HK-2 (cell line): ENCODE measurements at regions not wholly inside any gene's neighbourhood (a gene's known extent, or its start where the extent isn't known, plus 50 kb on each side); places are given as distances from the start of the nearest gene placed in this dataset.

Source experiments
- DNase-seq: peaks from one replicate; pipeline ENCODE4 v3.0.0-alpha.2; 2018; ENCODE audit not compliant: unreplicated experiment

DNA sequence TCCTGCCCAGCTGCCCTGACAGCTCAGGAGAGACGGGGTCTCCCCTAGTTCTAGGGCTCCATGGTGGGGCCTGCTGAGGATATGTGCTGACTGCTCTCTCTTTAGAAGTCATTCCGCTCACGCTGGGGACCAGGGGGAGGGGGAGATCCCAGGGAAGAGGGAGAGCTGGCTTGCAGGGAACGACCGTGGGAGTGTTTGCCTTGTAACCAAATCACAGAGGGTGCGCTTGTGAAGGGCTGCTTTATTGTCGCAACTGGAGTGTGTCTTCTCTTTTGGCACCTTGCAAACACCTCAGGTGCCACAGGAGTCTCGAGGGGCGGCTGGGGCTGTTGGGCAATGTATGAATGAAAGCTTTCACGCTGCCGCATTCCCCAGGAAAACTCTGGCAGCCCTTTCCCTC is 531.3 kb upstream of the MKI67 start:
- DNase-seq, result no peak

DNA sequence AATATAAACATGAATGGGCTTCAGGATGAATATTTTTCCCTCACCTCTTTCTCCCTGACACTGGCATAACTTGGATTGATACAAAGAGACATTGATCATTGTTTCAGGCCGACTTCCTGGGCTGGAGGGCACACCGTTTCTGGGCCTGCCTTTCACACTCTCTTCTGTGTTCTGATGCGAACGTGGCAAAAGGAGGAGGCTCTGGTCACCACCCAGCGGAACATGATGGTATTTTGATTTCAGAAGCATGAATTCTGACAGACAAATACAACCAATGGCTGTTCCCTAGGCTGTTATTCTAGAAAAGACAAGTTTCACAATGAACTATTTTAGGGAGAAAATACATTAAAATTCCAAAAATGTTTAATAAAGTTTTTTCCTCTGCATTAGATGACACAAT is 534.5 kb upstream of the MKI67 start:
- no peak for DNase-seq

DNA sequence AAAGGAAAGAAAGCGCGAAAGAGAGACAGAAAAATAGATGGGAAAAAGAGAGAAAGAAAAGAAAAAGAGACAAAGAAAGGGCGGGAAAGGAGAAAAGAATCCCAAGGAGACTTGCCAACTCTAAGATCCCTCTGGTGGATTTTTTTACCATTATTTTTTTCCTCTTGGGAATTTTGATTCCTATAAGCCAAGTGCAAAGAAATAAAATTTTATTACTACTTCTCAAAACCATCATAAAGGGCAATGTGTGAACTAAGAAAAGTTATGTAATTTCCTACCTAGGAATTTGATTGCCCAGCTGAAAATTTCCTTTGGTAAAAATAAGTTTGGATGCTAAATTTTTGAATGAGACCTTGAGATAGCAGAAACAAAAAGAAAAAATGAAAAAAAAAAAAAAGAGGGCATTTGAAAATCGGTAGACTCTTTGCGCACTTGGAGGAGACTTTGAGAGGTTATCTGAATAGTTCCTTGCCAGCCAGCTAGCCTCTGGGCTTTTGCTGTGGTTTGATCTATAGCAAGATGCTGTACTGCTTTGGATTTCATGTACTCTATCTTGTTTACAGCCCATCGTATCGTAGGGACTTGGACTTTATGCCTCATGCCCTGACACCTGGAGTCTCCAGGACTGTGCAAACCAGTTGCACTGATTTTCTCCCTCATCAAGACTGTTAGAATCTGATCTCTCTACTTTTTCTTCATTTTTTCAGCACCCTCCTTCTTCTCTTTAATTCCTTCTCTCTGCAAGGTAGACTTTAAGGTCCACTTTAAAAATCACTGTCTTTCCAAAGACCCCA is 535.4 kb upstream of the MKI67 start:
- no peak for DNase-seq

DNA sequence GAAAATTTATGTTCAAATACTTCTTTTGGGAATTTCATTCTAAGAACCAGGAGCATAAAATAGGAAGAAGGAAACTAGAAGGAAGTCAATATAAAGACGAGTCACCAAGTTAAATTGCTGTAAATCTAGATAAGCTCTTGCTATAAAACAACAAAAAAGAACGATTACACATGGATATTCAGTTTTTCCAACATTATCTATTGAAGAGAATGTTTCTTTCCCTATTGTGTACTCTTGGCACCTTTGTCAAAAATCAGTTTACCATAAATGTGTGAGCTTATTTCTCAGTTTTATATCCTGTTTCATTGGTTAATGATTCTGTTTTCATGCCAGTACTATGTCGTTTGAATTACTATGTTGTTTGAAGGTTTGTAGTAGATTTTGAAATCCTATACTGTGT is 536.3 kb upstream of the MKI67 start:
- DNase-seq, result no peak

DNA sequence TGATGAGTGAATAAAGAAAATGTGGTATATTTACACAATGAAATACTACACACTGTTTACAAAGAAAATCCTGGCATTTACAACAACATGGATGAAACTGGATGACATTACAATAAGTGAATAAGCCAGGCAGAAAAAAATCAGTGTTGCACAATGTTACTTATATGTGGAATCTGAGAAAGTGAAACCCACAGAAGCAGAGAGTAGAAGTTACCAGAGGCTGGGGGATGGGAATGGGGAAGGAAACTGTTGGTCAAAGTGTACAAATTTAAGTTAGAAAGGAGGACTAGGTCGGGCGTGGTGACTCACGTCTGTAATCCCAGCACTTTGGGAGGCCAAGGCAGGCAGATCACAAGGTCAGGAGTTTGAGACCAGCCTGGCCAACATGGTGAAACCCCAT is 538.5 kb upstream of the MKI67 start:
- no peak for DNase-seq

DNA sequence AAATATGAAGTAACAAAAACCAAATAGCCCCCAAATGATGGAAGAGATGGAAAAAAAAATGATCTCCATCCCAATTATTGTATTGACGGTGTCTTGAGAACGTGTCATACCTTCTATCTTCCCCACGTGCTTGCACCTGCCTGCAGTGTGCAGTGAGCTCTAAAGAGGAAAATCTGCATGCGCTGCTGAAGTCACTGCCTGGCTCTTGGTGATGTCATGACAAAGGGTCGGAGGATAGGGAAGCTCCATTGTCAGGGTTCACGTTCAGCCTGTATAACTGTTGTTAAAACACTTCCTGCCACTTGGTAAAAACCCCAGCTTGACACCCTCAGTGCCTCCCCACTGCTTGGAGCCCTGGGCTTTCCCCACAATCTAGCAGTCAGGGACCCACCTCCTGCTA is 549.2 kb upstream of the MKI67 start:
- no peak for DNase-seq

DNA sequence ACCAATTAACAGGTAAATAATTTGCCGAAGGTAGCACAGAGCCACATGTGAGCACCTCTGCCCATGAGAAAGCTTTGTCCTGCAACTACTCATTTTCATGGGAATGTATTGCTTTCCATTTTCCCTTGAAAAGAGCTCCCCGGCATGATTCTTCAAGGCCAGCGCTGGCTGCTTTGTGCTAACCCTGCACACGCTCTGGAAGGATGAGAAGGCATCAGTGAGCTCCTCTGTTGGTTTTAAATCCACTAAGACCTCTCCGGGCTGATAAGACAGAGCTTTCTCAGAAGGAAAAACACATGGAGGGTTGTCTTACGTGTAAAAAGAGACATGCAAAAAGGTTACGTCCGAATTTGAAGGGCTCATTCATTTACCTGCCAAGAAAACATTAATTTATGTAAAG is 553.9 kb upstream of the MKI67 start:
- DNase-seq, result no peak

DNA sequence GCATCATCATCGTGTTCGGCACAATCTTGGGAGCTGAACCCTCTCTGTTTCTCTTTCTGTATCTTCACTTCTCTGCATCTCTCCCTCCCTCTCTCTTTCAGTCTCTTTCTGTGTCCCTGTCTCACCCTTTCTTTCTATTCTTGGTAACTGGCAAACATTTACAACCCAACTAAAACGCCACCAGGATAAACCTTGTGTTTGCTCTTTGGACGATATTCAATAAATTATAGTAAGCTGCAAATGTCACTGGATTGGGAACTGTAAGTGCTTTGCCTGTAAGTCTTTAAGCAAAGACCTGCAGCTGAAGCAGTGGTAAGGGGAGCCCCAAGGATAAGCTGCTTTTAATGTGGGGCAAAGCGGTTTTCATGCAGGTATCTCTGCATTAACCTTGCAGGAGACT is 558.0 kb upstream of the MKI67 start:
- DNase-seq, result no peak

DNA sequence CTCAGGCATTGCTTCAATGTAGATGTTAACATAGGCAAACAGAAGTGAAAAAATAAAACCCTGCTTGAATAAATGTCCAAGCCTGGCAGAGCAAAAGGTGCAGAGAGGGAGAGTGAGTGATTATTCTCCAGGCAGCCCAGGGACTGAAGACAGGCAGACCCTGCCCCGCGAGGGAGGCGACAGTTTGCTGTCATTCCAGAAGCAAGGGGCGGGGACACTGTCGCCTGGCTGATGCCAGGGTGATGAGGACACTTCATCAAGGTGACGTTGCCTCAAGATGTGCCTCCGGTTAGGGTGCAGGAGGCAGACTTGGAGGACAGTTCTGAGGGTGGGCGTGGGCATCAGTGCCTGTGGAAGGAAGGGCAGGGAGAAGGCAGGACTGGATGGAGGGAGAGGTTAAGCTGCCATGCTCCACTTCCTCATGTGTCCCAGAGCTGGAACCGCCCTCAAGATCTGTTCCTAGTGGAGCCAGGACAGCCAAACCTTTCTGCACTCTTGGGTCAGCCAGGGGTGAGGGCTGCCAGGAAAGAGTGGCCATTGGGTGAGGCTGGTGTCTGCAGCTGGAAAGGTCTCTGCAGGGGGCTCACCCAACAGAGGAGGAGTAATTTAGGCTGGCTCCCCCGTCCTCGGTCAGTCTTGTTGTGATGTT is 560.5 kb upstream of the MKI67 start:
- no peak for DNase-seq

DNA sequence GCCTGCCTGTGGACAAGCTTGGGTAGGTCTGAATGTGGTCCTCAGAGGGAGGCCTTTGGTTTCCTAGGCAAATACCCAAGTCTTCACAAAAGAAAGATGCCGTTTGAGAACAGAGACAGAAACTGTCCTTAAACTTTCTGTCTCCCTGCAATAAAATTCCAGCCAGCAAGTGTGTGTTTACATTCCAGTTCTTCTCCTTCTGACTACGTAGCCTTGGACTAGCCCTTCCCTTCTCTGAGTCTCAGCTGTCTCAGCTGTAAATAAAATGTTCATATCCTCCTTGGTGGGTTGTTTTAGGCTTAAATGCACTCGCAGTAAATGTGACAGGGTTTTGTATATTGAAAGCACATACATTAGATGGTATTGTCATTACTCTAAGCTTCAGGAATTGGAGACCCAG is 561.2 kb upstream of the MKI67 start:
- DNase-seq, result no peak

DNA sequence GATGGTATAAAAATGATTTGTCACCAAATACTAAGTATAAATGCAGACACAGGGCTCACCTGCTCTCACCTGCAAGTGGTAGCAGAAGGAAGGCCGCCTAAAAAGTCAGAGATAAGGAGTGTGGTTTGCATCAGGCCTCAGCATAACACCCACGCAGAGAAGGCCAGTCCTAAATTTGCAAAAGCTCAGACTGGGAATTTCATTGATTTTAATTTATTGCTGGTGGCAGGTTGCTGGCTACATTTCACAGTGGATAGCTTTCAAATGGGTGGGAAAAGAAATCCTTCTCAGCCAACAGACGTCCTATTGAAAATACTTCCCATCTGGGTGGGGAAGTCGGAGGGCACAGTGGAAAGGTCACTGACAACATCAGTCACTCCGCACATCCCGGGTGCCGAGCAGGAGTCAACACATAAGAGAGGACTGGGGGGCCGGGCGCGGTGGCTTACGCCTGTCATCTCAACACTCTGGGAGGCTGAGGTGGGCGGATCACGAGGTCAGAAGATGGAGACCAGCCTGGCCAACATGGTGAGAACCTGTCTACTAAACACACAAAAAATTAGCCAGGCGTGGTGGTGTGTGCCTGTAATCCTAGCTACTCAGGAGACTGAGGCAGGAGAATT is 561.8 kb upstream of the MKI67 start:
- no peak for DNase-seq

DNA sequence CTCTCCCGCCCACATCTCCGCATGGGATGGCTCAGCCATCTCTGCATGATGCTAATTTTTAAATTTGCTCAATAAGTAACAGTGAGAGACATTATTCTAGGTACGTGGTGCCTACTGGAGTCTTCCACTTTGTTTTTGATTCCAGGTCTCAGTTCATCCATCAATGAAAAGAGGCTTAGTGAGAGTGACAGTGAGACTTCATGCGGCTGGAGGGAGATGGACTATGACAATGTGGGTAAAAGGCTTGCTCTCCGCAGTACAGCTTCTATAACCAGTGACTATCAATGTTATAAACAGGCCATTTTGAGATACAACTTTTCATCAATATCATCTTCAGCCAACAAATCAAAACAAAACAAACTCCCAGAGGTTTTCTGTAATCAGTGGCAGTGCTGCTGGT is 563.4 kb upstream of the MKI67 start:
- DNase-seq, result no peak

DNA sequence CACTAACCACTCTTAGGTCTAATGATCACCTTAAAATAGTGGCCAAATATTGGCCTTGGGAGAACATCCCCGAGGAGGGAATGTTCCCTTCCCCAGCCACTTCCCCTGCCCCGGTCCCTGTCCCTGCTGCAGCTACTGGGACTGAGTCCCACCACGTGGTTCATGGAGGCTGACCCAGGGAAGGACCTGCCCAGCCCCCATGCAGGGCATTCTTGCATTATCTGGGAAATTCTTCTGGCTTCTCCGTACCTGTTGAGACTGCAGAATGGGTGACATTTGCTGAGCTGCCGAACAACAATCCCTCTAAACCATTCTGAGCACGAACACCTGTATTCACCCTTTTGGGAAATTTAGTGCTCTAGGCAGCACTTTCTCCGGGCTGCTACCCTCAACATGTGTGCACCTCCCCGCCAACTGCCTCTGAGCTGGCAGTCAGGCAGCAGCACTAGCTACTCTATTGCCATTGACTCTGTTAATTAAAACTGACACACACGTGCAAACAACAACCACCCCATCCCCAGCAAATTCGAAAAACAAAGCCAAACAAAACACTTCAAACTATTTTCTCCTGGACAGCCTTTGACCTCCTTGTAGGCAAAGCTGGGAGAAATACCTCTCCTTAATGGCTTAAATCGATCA is 567.4 kb upstream of the MKI67 start:
- DNase-seq, result no peak

DNA sequence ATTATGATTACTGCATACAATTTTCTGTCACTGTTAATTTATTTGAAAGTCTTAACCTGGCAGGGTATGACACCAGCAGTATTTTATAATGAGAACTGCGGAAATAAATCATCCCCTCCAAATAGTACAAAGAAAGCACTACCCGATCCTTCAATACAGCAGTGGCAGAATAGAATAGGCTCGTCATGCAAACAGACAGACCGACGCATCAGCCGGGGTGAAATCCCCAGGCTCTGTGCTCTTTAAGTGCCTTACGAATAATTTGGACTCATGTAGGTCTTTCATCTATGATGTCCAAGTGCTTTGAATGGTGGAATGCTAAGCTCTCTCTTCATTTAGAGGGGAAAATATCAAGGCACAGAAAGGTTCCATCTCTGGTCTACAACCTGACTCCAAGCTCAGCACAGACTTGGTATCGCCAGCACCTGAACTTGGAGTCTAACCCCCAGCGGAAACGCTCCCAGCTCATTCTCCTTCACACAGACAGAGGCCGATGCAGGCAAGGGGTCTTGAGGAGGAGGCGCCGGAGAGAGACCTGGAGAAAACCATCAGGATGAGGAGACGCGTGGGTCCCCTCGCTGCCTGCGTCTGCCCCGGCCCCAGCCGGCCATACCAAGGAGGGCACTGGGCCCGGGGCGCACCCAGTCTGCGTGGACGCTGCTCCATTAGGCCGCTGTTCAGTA is 568.1 kb upstream of the MKI67 start:
- no peak for DNase-seq

DNA sequence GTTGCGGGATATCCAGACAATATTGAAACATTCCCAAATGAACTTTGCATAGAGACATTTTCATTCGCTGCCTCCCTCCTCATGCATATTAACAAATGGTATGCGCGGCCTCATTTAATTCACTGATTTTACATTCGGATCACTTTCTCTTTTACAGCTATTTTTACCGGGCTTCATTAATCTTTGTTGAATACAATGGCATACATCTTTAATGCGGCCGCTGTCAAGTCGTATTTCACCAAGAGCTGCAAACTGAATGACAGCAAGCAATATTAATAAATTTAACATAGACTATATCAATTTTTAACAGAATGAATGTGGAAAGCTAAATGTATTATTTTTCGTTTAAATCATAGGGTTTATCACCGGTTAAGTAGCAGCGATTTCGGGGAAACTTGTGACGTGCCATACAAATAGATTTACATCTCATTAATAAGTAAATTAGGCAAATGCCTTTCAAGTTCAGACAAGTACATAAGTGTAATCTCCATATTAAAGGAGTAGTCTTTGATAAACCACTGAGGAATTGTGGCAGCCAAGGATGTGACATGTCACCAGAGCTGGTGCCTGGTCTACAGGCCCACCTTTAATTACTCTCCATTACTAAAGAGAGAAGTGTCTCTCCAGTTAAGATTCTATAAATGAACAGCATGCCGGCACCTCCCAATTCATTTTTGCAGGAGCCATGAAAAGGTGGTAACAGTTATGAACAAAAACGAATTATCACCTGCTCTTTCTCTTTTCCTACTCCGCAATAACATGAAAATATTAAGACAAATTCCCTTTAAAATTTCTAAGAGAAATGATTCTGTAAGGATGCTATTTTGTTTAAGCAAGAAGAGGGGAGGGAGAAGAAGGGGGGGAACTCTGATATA is 568.9 kb upstream of the MKI67 start:
- DNase-seq, result no peak

DNA sequence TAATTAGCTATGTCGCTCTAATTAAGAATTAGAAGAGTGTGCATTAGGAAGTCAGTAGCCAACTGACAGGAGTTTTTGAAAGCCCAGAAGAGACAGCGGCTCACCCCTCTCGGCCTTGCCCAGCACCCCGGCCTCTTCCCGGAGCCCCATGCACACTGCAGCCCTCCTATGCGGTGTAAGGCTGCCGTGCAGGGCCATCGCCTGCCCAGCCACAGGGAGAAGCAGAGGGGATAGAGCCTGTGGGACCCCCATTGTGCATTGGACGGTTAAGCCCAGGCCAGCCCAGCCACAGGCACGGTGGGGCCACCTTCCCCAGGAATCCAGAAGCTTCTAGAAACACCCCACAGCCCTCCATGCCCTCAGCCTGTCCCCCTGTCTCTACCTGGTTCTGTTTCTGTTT is 569.7 kb upstream of the MKI67 start:
- no peak for DNase-seq

DNA sequence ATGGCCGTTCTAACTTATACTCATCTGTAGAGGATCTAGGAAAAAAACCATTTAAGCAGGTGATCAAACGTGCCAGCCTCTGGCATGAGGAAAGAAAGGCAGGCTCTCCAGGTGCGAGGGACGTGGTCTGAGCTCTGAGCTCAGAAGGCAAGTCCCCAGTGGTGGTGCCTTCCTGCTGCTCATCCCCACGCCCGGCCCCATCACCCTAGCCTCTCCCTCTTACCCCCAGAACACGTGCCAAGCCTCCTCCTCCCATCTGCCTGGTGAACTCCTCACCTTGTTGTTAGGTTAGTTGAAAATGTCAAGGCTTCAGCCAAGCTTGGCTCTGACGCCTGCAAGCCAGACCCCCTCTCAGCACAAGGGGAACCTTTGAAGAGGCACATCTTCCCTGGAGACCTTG is 571.2 kb upstream of the MKI67 start:
- no peak for DNase-seq

DNA sequence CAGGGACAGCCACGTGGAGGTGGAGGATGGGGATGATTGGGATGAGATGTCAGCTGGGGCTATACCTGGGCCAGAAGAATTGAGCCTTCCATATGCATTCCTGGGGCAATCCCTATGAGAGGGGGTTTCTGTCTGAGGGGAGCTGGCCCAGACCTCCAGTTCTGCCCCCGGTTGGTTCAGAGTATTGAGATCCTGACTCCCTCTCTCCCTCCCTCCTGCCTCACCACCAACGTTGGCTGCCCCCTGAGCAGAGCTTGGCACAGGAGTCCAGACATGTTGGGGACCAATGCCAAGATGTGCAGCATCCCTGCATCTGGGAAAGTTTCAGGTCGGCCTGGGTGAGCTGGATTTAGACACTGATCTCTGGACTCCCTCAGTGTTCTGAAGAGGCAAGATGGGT is 575.2 kb upstream of the MKI67 start:
- no peak for DNase-seq

DNA sequence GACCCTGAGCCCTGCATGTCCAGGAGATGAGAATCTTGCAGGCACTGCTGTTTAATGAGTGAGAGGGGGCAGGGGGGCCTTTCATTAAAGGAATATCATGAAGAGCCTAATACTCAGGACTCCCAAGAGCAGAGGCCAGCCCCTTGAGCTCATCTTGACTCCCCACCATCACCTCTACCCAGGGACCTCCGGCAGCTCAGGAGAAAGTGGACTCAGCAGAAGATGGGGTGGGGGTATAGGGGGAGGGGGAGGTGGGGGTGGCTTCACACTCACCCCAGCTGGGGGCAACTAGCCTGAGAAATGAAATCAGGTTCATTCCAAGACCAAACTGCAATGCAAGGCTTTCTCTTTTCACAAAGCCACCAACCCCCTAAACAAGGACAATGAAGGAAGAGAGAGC is 575.6 kb upstream of the MKI67 start:
- DNase-seq, result no peak

DNA sequence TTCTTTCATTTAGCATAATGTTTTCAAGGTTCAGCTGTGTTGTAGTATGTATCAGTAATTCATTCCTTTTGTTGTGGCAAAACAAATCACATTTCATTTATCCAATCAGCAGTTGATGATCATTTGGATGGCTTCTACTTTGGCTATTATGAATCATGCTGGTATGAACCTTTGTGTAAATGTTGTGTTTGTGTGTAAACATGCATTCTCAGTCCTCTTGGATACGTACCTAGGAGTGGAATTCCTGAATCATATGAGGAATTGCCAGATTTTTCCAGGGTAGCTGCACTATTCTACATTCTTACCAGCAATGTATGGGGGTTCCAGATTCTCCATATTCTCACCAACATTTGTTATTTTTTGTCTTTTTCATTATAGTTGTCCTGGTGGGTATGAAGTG is 578.5 kb upstream of the MKI67 start:
- no peak for DNase-seq

DNA sequence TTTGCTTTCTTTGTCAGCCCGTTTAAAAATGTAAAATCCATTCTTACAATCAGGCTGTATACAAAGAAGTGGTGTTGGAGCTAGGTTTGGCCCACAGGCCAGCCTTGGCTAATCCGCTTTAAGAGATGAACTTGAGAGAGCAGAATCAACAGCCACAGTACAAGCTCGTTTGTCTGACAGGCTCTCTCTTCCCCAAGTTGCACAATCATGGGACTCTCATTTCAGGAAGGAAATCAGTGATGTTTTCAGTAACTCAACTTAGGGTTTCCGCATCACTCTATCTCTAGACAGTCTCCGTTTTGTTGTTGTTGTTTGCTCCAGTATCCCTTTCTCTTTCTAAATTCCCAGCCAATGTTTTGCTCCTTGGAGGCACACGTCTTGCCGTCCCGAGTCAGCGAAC is 582.0 kb upstream of the MKI67 start:
- no peak for DNase-seq
